IMR-90 (cell line): ENCODE measurements at regions not wholly inside any gene's neighbourhood (a gene's known extent, or its start where the extent isn't known, plus 50 kb on each side); places are given as distances from the start of the nearest gene placed in this dataset.

Experiments
- ATAC-seq: fragments of 200-7000 bp; cut with Tn5 transposase; 2 replicates; pipeline ENCODE4 v1.9.1; 2020; ENCODE audit warnings: low read depth, mild to moderate bottlenecking, moderate library complexity
- BruUV-seq: library from RNA; stranded (reverse); fragments of 400-500 nt; replicated peaks from 2 replicates; lab custom pipeline; 2021; lab: Mats Ljungman, UMichigan
- CTCF ChIA-PET: fragments of 300-600 bp; formaldehyde crosslinking; extraction: SDS; loops from one replicate; lab custom pipeline; 2021; ENCODE audit warnings: antibody characterized with exemption; lab: Yijun Ruan, JAX
- POLR2A ChIA-PET: fragments of 300-600 bp; sonication (Branson Sonifier 250); formaldehyde crosslinking; loops from one replicate; lab custom pipeline; 2022; ENCODE audit warnings: antibody characterized with exemption; ENCODE audit not compliant: unreplicated experiment; lab: Charles Lee
- DNase-seq: peaks from one replicate; pipeline ENCODE4 v3.0.0; 2013
- H2AFZ ChIP-seq: replicated peaks from 2 replicates; pipeline ENCODE3; 2013; ENCODE audit warnings: low read length, mild to moderate bottlenecking; ENCODE audit not compliant: poor library complexity
- H2AK5ac ChIP-seq: 2 replicates; pipeline ENCODE4 v1.6.1; 2013; ENCODE audit warnings: low read depth, low read length, inconsistent platforms
- H2AK9ac ChIP-seq: replicated peaks from 2 replicates; pipeline ENCODE3; 2013; ENCODE audit warnings: mild to moderate bottlenecking, low read depth, low read length, moderate library complexity; ENCODE audit not compliant: poor library complexity
- H2BK120ac ChIP-seq: 2 replicates; pipeline ENCODE4 v1.6.1; 2013; ENCODE audit warnings: low read depth, low read length, inconsistent platforms
- H2BK15ac ChIP-seq: 3 replicates; pipeline ENCODE4 v1.6.1; 2013; ENCODE audit warnings: low read depth, low read length, inconsistent platforms
- H2BK20ac ChIP-seq: 2 replicates; pipeline ENCODE4 v1.6.1; 2013; ENCODE audit warnings: low read depth, mild to moderate bottlenecking, inconsistent platforms, low read length, moderate library complexity
- H2BK5ac ChIP-seq: 2 replicates; pipeline ENCODE4 v1.6.1; 2013; ENCODE audit warnings: mild to moderate bottlenecking, low read depth, low read length, inconsistent platforms; ENCODE audit not compliant: poor library complexity, severe bottlenecking
- H3K14ac ChIP-seq: replicated peaks from 2 replicates; pipeline ENCODE4 v1.6.1; 2013; ENCODE audit warnings: low read depth, low read length, inconsistent platforms
- H3K18ac ChIP-seq: 2 replicates; pipeline ENCODE4 v1.6.1; 2013; ENCODE audit warnings: low read depth, low read length, control low read depth
- H3K23ac ChIP-seq: 2 replicates; pipeline ENCODE4 v1.6.1; 2013; ENCODE audit warnings: low read depth, low read length, inconsistent platforms
- H3K27ac ChIP-seq: 2 replicates; pipeline ENCODE4 v1.5.1; 2013; ENCODE audit warnings: mild to moderate bottlenecking, control low read depth, low read length; ENCODE audit not compliant: insufficient read depth
- H3K27me3 ChIP-seq: 2 replicates; pipeline ENCODE4 v1.6.1; 2013; ENCODE audit warnings: low read length; ENCODE audit not compliant: control insufficient read depth, insufficient read depth
- H3K36me3 ChIP-seq: 2 replicates; pipeline ENCODE4 v1.6.1; 2013; ENCODE audit warnings: low read length, mixed read lengths; ENCODE audit not compliant: control insufficient read depth, insufficient read depth
- H3K4ac ChIP-seq: 2 replicates; pipeline ENCODE4 v1.6.1; 2013; ENCODE audit warnings: low read depth, low read length, inconsistent platforms
- H3K4me1 ChIP-seq: 2 replicates; pipeline ENCODE4 v1.6.1; 2013; ENCODE audit warnings: low read length, mixed read lengths; ENCODE audit not compliant: control insufficient read depth, insufficient read depth
- H3K4me2 ChIP-seq: 2 replicates; pipeline ENCODE4 v1.6.1; 2013; ENCODE audit warnings: low read depth, mild to moderate bottlenecking, control low read depth, low read length, moderate library complexity
- H3K4me3 ChIP-seq: 2 replicates; pipeline ENCODE4 v1.5.1; 2013; ENCODE audit warnings: low read depth, mild to moderate bottlenecking, control low read depth, low read length, moderate library complexity; ENCODE audit not compliant: insufficient read depth
- H3K56ac ChIP-seq: 2 replicates; pipeline ENCODE4 v1.6.1; 2013; ENCODE audit warnings: low read length, inconsistent platforms; ENCODE audit not compliant: insufficient read depth; ENCODE audit errors: extremely low read depth
- H3K79me1 ChIP-seq, 2 experiments: 2 replicates each; pipeline ENCODE4 v1.6.1; 2013; ENCODE audit warnings: low read length in 2 of 2, inconsistent platforms in 1 of 2, low read depth in 1 of 2
- H3K9ac ChIP-seq: 2 replicates; pipeline ENCODE4 v1.6.1; 2013; ENCODE audit warnings: low read depth, low read length, control low read depth
- H3K9me1 ChIP-seq: 2 replicates; pipeline ENCODE4 v1.6.1; 2013; ENCODE audit warnings: low read length, inconsistent platforms; ENCODE audit not compliant: insufficient read depth
- H3K9me3 ChIP-seq: 2 replicates; pipeline ENCODE4 v1.6.1; 2013; ENCODE audit warnings: low read length; ENCODE audit not compliant: control insufficient read depth, insufficient read depth
- H4K20me1 ChIP-seq: 2 replicates; pipeline ENCODE4 v1.6.1; 2013; ENCODE audit warnings: low read length, inconsistent platforms; ENCODE audit not compliant: insufficient read depth
- H4K5ac ChIP-seq: 2 replicates; pipeline ENCODE4 v1.6.1; 2013; ENCODE audit warnings: mild to moderate bottlenecking, low read depth, low read length, control low read depth
- H4K8ac ChIP-seq, 2 experiments: 2 replicates each; pipeline ENCODE4 v1.6.1; 2013; ENCODE audit warnings: low read depth in 2 of 2, low read length in 2 of 2, control low read depth in 1 of 2, inconsistent platforms in 1 of 2
- H4K91ac ChIP-seq: 2 replicates; pipeline ENCODE4 v1.6.1; 2013; ENCODE audit warnings: low read depth, low read length, inconsistent platforms; ENCODE audit not compliant: insufficient read depth
- CEBPB ChIP-seq: IDR thresholded peaks from 2 replicates; pipeline ENCODE4 v1.6.1; 2012; ENCODE audit warnings: low read depth, low read length, improper control_type of control experiment
- CHD1 ChIP-seq: IDR thresholded peaks from 2 replicates; pipeline ENCODE4 v1.6.1; 2012; ENCODE audit warnings: low read depth, low read length, improper control_type of control experiment
- FOS ChIP-seq: fragments of 150-350 bp; IDR thresholded peaks from 2 replicates; pipeline ENCODE4 v1.6.1; 2016; ENCODE audit warnings: low read depth, low read length
- MAFK ChIP-seq: IDR thresholded peaks from 2 replicates; pipeline ENCODE4 v1.6.1; 2012; ENCODE audit warnings: low read depth, low read length, improper control_type of control experiment
- MXI1 ChIP-seq: IDR thresholded peaks from 2 replicates; pipeline ENCODE4 v1.6.1; 2012; ENCODE audit warnings: low read depth, mild to moderate bottlenecking, low read length, moderate library complexity, borderline replicate concordance
- NFE2L2 ChIP-seq: fragments of 150-350 bp; IDR thresholded peaks from 2 replicates; pipeline ENCODE4 v1.6.1; 2016; ENCODE audit warnings: low read depth, mild to moderate bottlenecking, low read length
- POLR2A ChIP-seq: IDR thresholded peaks from 2 replicates; pipeline ENCODE4 v1.6.1; 2012; ENCODE audit warnings: mild to moderate bottlenecking, low read depth, low read length
- SMC3 ChIP-seq: fragments of 150-350 bp; IDR thresholded peaks from 2 replicates; pipeline ENCODE4 v1.6.1; 2016; ENCODE audit warnings: low read depth, mild to moderate bottlenecking, antibody characterized with exemption, low read length, moderate library complexity
- USF2 ChIP-seq: fragments of 150-350 bp; IDR thresholded peaks from 2 replicates; pipeline ENCODE4 v1.6.1; 2017; ENCODE audit warnings: mild to moderate bottlenecking, antibody characterized with exemption, low read length, low read depth
- WGBS, 2 experiments: methylation state at CpG; one replicate each; pipeline versions ENCODE4 v1.1.5 to v1.1.7; 2013; ENCODE audit warnings: missing lambda C conversion rate in 2 of 2; ENCODE audit not compliant: insufficient read length in 1 of 2; ENCODE audit errors: extremely low coverage in 2 of 2; 5-methylcytosine and 5-hydroxymethylcytosine counted together
- dilution Hi-C: fragments of 300-500 bp; cut with HindIII; formaldehyde crosslinking; loops from one replicate; pipeline ENCODE4 v1.14.3; 2018; ENCODE audit warnings: low sequenced_read_pairs; ENCODE audit not compliant: unreplicated experiment
- in situ Hi-C: fragments of 300-500 bp; cut with MboI; formaldehyde crosslinking; loops from 3 replicates; pipeline ENCODE4 v1.14.3; 2019; ENCODE audit warnings: low sequenced_read_pairs, inconsistent platforms, mixed read lengths
- intact Hi-C: fragments of 100-400 bp; cut with micrococcal nuclease; formaldehyde crosslinking; loops from 2 replicates; pipeline ENCODE4 v1.10.0; 2022

- H2AK5ac ChIP-seq: no peak overlapping the region
- ChIA-PET POLR2A (no interaction called here), CTCF (no interaction called here)
- no peaks in the 10 kb centered on the region for H3K79me1 ChIP-seq
- dilution Hi-C loops: no loop called here
- no peaks in the 10 kb centered on the region for H3K36me3 ChIP-seq
- intact Hi-C loops: no loop called here
- H3K9me1 ChIP-seq: no peaks in the 10 kb centered on the region
- no peak overlapping the region for H4K91ac ChIP-seq
- H4K8ac ChIP-seq: peak overlapping the region in 1 of 2 experiments; percentile 3; a peak in 2 of 4 replicates
- H3K4ac ChIP-seq: peak overlapping the region; percentile 73
- ATAC-seq: peak; percentile 91
- H2BK20ac ChIP-seq: peak overlapping the region; percentile 74
- BruUV-seq: no TSS peak
- H3K9ac ChIP-seq: no peak overlapping the region
- no peaks in the 10 kb centered on the region for H3K27me3 ChIP-seq
- in situ Hi-C loops: no loop called here
- no peak overlapping the region for H2AFZ ChIP-seq
- peak overlapping the region; percentile 90 for H2BK5ac ChIP-seq
- H3K18ac ChIP-seq: no peak overlapping the region; the same call in 1 of the 2 replicates
- H3K14ac ChIP-seq: peak overlapping the region; percentile 76; the same call in 1 of the 2 replicates
- peak; percentile 91 for DNase-seq
- no peak overlapping the region for H4K5ac ChIP-seq
- H2BK15ac ChIP-seq: no peak overlapping the region
- H3K4me2 ChIP-seq: peak overlapping the region; percentile 56; the same call in 1 of the 2 replicates
- H4K20me1 ChIP-seq: no peaks in the 10 kb centered on the region
- H2BK120ac ChIP-seq: peak overlapping the region; percentile 91
- no peak overlapping the region for H3K23ac ChIP-seq
- H2AK9ac ChIP-seq: no peak overlapping the region
- H3K4me3 ChIP-seq: no peak overlapping the region
- WGBS, 2 experiments: no CpG with 5 or more reads among the region's 5 CpGs
- H3K56ac ChIP-seq: no peak overlapping the region
- H3K27ac ChIP-seq: no peak overlapping the region
- TF ChIP-seq SMC3 (no peak), MAFK (no peak), POLR2A (no peak), USF2 (no peak), FOS (peak; percentile 26; the same call in 1 of the 2 replicates), CEBPB (peak; percentile 42; the same call in 1 of the 2 replicates), NFE2L2 (no peak), CHD1 (no peak), MXI1 (no peak)
- H3K9me3 ChIP-seq: no peaks in the 10 kb centered on the region
- peaks cover 5% of the 10 kb centered on the region; the same call in 1 of the 2 replicates for H3K4me1 ChIP-seq
Observed at GRCh38 chr11:37788141-37788877, 1190.3 kb upstream of the RAG2 start.
